Heart left ventricle (tissue), 13 donors: ENCODE measurements at regions not wholly inside any gene's neighbourhood (a gene's known extent, or its start where the extent isn't known, plus 50 kb on each side); places are given as distances from the start of the nearest gene placed in this dataset.

Source experiments
- CTCF ChIP-seq, 12 donors: fragments of 200-600 bp; sonication (generic) in 4 of 12; IDR thresholded peaks; one replicate each; pipeline versions ENCODE4 v1.5.0 to v1.8.0; 2018 to 2022; ENCODE audit warnings: antibody characterized with exemption in 12 of 12, mild to moderate bottlenecking in 5 of 12
- POLR2A ChIP-seq, 2 donors: fragments of 450-650 bp; IDR thresholded peaks; one replicate each; pipeline ENCODE4 v1.6.1; 2017; ENCODE audit warnings: antibody characterized with exemption in 2 of 2, mild to moderate bottlenecking in 2 of 2, moderate library complexity in 2 of 2
- donor health status: ischemic (EF 13 %, LVEDD 7.1; RV severe dilation, severe dysfunction).
- donor health status: DM: no; HTN: yes; CAD: no.
- donor health status: DM: no; HTN: no; CAD: no.
- donor health status: ischemic (EF 25% LVEDD 6.9; RV normal size, moderate dysfunction).
- donor health status: ischemic (EF 25% LVEDD 5.7; RV mildly dilated, moderate dysfunction).
- donor health status: ischemic (EF 35%, LVEDD 5.7; RV mildly dilated, moderate dysfunction).
- donor health status: nonischemic (EF 11% LVEDD 7.7; RV severe dilation, severe dysfunction).
- donor health status: DM: yes; HTN: yes; CAD: no.
- donor health status: PGD.
- donor health status: ischemic (EF 29% LVEDD 5.4; RV normal size, mild dysfunction).
- donor health status: nonischemic (EF 23%, LVEDD 6.1; RV moderate dilation, normal function).

DNA sequence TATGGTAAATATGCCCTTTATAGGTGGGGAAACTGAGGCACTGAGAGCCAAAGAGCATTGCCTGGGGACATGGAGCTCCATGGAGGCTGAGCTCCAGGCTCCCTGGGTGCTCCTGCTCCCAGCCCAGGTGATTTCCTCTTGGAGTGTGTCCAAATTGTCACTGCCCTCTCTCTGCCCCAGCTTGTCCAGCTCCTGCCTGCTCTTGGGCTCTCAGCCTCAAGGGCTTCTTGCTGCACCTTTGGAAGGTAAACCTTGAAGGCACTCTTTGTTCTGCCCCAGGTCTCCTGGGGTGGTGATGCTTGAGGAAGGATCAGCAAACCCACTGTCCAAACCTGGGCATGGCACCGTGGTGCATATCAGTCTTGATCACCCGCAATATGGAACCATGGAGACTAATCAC lies 166.1 kb downstream of the RPS24 start:
- no peak for TF ChIP-seq CTCF (IDR thresholded peaks at IDR 0.05)
- no peak for TF ChIP-seq POLR2A (IDR thresholded peaks at IDR 0.05)
